ENCODE measurements at regions not wholly inside any gene's neighbourhood (a gene's known extent, or its start where the extent isn't known, plus 50 kb on each side); places are given as distances from the start of the nearest gene placed in this dataset.
"Not testable (repeated sequence)": the region's sequence is repeated elsewhere in the genome, so short reads cannot be mapped to it uniquely, and the experiment has no call there.

DNA sequence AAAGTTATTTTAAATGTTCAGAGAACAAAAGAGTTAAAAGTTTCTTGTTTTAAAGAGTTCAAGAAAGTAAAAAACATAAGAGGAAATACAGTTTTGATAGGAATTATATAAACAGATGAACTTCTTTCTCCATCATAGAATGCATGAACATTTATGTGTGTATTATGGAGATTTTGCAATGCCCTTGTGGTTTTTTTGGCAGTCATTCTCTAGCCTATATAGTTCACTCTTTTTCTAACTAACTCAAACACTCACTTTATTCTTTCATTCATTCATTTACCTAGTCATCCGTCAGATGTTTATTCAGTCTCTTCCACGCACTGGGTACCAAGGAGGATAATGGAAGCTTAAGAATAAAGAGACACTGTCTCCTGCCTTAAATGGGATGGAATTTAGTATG lies 195.9 kb upstream of the VLDLR start:
- no peaks in the 10 kb centered on the region for H3K27me3 ChIP-seq
- H3K9me3 ChIP-seq, result no peaks in the 10 kb centered on the region
- H3K4me3 ChIP-seq, result no peak overlapping the region
- no peaks in the 10 kb centered on the region for H3K36me3 ChIP-seq
- DNase-seq, result no peak

DNA sequence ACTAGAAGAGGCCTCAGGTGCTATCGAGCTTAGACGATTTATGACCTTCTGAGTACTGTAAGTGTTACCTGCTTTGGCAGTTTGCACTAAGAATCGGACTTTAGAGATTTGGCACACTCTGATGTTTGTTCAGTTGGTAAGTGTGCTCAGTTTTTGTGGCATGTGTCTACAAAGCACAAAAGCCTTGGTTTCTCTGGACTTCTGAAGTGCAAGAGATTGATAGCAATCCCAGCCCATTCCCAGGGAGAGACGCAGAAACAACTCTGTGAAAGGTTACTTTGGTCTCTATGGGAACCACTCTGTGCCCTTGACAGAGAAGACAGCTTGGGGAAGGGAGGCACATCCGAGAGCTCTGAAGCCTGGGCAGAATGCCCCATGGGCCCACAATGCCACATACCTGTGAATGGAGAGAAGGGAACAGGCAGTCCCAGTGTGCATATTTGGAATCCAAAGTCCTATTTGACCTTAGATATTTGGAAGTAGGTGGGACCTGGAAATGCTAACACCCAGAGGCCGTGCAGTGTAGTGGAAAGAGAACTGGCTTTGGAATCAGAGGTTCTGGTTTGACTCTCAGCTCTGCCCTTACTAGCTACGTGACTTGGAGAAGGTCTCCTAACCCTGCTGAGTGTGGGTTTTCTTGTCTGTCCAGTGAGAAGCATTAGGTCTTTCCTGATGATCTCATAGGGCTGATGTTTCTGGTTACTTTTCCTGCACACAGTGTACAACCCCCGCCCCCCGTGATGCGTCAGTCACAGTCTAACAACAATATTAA lies 194.3 kb upstream of the VLDLR start:
- Histone ChIP-seq H3K36me3 (no peaks in the 10 kb centered on the region), H3K4me3 (no peak overlapping the region), H3K9me3 (no peaks in the 10 kb centered on the region), H3K27me3 (no peaks in the 10 kb centered on the region)
- no peak for DNase-seq

- DNase-seq, result no peak
- Histone ChIP-seq H3K4me3 (no peak overlapping the region), H3K9me3 (no peaks in the 10 kb centered on the region), H3K27me3 (no peaks in the 10 kb centered on the region), H3K36me3 (no peaks in the 10 kb centered on the region)
Observed at GRCh38 chr9:2439957-2440356, 181.6 kb upstream of the VLDLR start.

- H3K36me3 ChIP-seq, DNase-seq, H3K4me3 ChIP-seq, H3K27me3 ChIP-seq, H3K9me3 ChIP-seq: not testable (repeated sequence)
Observed at GRCh38 chr9:2443933-2444332, 177.7 kb upstream of the VLDLR start.

DNA sequence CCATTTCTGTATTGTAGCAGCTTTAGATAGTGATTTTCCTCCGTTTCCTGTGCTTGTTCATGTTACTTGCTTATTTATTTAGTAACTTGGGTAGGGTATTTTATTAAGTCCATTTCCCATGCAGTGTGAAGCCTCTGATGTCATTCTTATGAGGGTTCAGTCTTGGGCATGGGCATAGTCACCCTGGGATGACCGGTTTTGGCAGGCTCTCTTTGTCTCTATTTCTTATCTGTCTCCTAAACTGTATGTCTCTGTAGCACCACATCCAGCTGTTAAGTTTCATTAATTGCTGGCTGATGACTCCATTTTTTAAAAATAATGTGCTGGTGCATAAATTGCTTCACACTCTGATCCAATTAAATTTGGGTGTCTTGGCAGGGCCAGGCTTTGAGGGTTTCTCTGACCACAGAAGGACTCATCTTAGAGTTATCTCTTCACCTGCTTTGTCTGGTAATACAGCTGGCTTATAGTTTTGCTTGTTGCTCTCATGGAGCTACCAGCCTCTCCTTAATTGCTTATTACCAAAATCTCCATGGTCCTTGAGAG lies 173.3 kb upstream of the VLDLR start:
- H3K4me3 ChIP-seq, result no peak overlapping the region
- no peaks in the 10 kb centered on the region for H3K9me3 ChIP-seq
- no peaks in the 10 kb centered on the region for H3K27me3 ChIP-seq
- no peak for DNase-seq
- H3K36me3 ChIP-seq, result no peaks in the 10 kb centered on the region

GRCh38 chr9:2453106-2453505 lies 168.5 kb upstream of the VLDLR start:
- no peaks in the 10 kb centered on the region for H3K27me3 ChIP-seq
- no peaks in the 10 kb centered on the region for H3K9me3 ChIP-seq
- no peak for DNase-seq
- H3K4me3 ChIP-seq, result no peak overlapping the region
- no peaks in the 10 kb centered on the region for H3K36me3 ChIP-seq

- no peak overlapping the region for H3K4me3 ChIP-seq
- H3K9me3 ChIP-seq, result no peaks in the 10 kb centered on the region
- no peak for DNase-seq
- H3K27me3 ChIP-seq, result no peaks in the 10 kb centered on the region
- H3K36me3 ChIP-seq, result no peaks in the 10 kb centered on the region
Observed at GRCh38 chr9:2453701-2454100, 167.9 kb upstream of the VLDLR start.

- DNase-seq, result no peak
- no peak overlapping the region for H3K4me3 ChIP-seq
- no peaks in the 10 kb centered on the region for H3K27me3 ChIP-seq
- no peaks in the 10 kb centered on the region for H3K36me3 ChIP-seq
- H3K9me3 ChIP-seq, result no peaks in the 10 kb centered on the region
Observed at GRCh38 chr9:2459756-2460155, 161.8 kb upstream of the VLDLR start.

GRCh38 chr9:2461892-2462291 lies 159.7 kb upstream of the VLDLR start:
- H3K36me3 ChIP-seq, result no peaks in the 10 kb centered on the region
- no peak overlapping the region for H3K4me3 ChIP-seq
- H3K27me3 ChIP-seq, result no peaks in the 10 kb centered on the region
- DNase-seq, result no peak
- H3K9me3 ChIP-seq, result no peaks in the 10 kb centered on the region

DNA sequence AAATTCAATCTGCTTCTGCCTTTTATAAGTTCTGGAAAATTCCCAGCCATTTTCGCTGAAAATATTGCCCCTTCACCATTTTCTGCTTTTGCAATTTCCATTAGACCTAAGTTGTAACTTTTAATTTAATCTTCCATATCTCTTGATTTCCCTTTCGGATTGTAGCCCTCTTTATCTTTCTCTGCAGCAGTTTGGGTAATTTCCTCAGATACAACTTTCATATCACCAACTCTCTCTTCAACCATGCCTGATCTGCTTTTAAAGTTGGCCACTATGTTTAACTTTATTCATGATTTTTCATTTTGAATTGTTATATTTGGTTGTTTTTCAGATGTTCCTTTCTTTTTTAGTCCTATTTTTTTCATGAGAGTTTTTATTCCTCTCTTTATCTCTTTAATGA lies 157.0 kb upstream of the VLDLR start:
- Histone ChIP-seq H3K36me3 (no peaks in the 10 kb centered on the region), H3K4me3 (no peak overlapping the region)
- DNase-seq, result no peak

GRCh38 chr9:2465516-2465915 lies 156.1 kb upstream of the VLDLR start:
- DNase-seq, result no peak
- Histone ChIP-seq H3K4me3 (no peak overlapping the region), H3K9me3 (no peaks in the 10 kb centered on the region), H3K27me3 (no peaks in the 10 kb centered on the region), H3K36me3 (no peaks in the 10 kb centered on the region)

More for the DNA sequence above, 157.0 kb upstream of the VLDLR start:
- Histone ChIP-seq H3K9me3 (no peaks in the 10 kb centered on the region), H3K27me3 (no peaks in the 10 kb centered on the region)

DNA sequence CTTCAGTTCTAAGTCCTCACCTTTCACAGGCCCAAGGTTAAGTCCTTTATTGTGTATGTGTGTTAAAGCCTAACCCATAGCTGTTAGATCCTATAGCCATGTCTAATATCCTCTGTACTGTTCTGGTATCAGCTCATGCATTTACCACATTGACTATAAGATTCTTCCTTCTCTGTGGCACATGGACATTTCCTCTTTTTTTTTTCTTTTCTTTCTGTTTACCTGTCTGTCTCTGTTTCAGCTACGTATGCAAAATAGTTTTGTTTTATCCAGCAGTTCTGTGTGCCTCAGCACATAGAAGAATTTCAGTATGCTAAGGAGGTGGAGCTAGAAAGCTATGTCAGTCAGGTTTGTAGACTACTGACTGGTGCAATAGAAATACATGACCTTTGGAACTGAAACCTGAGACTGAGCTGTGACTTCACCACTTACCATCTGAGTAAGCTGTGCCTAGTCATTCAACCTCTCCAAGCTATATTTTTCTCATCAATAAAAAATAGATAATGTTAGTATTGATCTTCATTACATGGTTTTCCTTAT lies 155.6 kb upstream of the VLDLR start:
- H3K36me3 ChIP-seq, result no peaks in the 10 kb centered on the region
- DNase-seq, result no peak
- no peaks in the 10 kb centered on the region for H3K27me3 ChIP-seq
- H3K4me3 ChIP-seq, result no peak overlapping the region
- H3K9me3 ChIP-seq, result no peaks in the 10 kb centered on the region

DNA sequence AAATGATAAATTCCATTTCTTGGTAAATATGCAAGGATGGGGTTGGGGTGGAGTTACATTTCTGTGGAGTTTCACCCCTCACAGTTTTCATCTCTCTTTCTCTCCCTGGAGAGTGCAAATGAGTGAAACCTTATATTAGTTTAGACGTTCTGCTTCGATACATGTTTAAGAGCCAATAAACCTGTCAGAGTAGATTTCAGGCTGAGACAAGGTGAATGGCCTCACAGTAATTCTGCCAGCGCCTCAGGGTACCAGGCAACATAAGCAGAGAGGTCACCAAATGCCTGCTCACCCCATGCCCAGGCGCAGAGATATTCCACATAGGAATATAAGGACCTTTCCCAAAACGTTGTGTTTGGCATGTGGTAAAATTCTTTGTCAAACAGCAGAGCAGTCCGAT lies 154.9 kb upstream of the VLDLR start:
- no peaks in the 10 kb centered on the region for H3K9me3 ChIP-seq
- H3K36me3 ChIP-seq, result no peaks in the 10 kb centered on the region
- H3K27me3 ChIP-seq, result no peaks in the 10 kb centered on the region
- DNase-seq, result no peak
- no peak overlapping the region for H3K4me3 ChIP-seq

- H3K4me3 ChIP-seq, result no peak overlapping the region
- no peak for DNase-seq
Observed at GRCh38 chr9:2469681-2470221, 151.8 kb upstream of the VLDLR start.

GRCh38 chr9:2473681-2474080 lies 147.9 kb upstream of the VLDLR start:
- no peak overlapping the region for H3K4me3 ChIP-seq
- no peaks in the 10 kb centered on the region for H3K27me3 ChIP-seq
- no peaks in the 10 kb centered on the region for H3K36me3 ChIP-seq
- no peak for DNase-seq
- H3K9me3 ChIP-seq, result no peaks in the 10 kb centered on the region

More at GRCh38 chr9:2469681-2470221, 151.8 kb upstream of the VLDLR start:
- no peaks in the 10 kb centered on the region for H3K36me3 ChIP-seq
- H3K27me3 ChIP-seq, result no peaks in the 10 kb centered on the region
- no peaks in the 10 kb centered on the region for H3K9me3 ChIP-seq

GRCh38 chr9:2477755-2478154 lies 143.8 kb upstream of the VLDLR start:
- H3K27me3 ChIP-seq, result no peaks in the 10 kb centered on the region
- H3K4me3 ChIP-seq, result no peak overlapping the region
- no peaks in the 10 kb centered on the region for H3K36me3 ChIP-seq
- H3K9me3 ChIP-seq, result no peaks in the 10 kb centered on the region
- no peak for DNase-seq

GRCh38 chr9:2478421-2478820 lies 143.2 kb upstream of the VLDLR start:
- H3K4me3 ChIP-seq, result no peak overlapping the region
- no peaks in the 10 kb centered on the region for H3K27me3 ChIP-seq
- H3K9me3 ChIP-seq, result no peaks in the 10 kb centered on the region
- no peaks in the 10 kb centered on the region for H3K36me3 ChIP-seq
- DNase-seq, result no peak

GRCh38 chr9:2479056-2479565 lies 142.5 kb upstream of the VLDLR start:
- DNase-seq, result no peak
- Histone ChIP-seq H3K4me3 (no peak overlapping the region), H3K27me3 (no peaks in the 10 kb centered on the region), H3K9me3 (no peaks in the 10 kb centered on the region), H3K36me3 (no peaks in the 10 kb centered on the region)
